ENCODE measurements at regions not wholly inside any gene's neighbourhood (a gene's known extent, or its start where the extent isn't known, plus 50 kb on each side); places are given as distances from the start of the nearest gene placed in this dataset.

DNA sequence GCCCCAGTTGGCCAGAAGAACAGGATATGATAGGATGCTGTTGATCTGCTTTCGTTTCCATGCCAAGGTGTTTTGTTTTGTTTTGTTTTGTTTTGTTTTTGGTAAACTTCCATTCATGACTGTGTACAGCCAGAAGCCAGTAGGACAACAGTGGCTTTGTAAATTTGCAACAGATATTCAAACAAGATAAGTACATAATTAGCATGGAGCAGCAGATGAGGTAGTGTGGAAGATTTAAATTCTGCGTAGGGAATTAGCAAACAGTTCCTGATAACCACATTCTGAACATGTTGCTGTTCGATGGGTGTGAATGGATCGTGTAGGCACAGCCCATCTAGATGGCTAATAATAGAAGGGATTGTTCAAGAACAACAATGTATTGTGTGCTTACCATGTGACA is 1080.1 kb upstream of the RBFOX1 start:
- no peak for DNase-seq

DNA sequence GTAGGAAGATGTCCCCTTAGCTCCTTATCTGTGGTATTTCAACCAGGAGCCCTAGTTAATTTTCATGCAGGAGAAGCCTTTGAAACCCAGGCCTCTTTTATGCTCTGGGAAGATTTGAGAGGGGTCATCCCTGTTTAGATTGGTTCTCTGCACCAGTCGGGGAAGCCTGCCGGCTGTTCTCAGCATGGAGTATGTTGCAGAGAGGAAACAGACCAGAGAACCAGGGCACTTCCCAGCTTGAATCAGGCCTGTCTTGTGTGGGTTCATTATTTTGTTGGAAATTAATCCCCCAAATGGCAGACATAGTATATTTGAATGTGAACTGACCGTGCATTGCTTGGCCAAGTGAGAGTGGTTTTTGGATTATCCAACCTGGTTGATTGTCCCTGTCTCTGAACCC is 1082.1 kb upstream of the RBFOX1 start:
- DNase-seq = no peak

DNA sequence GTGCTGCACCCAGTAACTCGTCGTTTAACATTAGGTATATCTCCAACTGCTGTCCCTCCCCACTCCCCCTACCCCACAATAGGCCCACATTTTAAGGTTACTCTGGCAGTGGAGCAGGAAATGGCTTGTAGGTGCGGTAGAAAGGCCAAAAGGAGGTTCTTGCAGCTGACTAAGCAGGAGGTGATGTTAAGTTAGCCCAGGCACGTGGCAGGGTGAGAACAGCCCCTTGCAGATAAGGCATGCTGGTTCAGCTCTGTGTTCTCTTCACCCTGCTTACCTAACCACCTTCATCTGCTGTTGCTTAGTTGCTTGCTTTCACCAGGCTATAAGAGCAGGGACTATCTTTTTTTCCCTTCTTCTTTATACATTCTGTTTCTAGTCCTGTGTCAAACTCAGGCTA is 1082.8 kb upstream of the RBFOX1 start:
- DNase-seq = no peak

DNA sequence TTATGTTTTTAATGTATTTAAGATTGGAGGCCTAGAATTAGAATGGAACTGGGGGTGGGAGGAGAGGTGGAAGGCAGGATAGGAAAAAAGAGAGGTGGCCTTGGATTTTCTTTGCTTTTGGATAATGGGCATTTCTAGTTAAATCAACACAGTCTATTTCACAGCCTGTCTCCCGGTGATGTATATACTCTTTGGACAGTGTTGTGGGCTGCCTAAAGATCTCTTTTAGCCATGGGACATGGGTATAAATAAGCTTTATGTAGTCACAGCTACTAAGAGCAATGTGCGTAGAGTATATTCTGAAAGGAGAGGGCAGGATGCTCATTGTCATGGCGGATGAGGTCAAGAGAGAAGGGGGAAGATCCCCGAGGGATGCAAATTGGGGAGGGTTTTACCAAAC is 1084.4 kb upstream of the RBFOX1 start:
- DNase-seq = no peak

DNA sequence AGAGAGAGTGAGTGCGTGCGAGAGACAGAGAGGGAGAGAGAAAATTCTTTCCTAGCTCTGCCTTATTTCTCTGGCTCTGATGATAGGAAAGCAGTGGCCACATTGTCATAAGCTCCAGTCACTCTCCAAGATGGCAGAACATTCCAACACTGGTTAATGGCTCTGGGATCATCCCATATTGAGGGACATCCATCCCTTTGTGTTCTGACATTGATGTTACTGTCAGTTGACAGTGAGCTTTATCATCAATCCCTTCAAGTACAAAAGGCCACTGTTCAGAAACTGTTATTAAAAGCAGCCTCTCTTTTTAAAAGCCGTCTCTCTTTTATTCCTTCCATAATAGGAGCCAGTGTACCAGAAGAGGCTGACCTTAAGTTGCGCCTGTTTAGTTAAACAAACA is 1084.9 kb upstream of the RBFOX1 start:
- no peak for DNase-seq

DNA sequence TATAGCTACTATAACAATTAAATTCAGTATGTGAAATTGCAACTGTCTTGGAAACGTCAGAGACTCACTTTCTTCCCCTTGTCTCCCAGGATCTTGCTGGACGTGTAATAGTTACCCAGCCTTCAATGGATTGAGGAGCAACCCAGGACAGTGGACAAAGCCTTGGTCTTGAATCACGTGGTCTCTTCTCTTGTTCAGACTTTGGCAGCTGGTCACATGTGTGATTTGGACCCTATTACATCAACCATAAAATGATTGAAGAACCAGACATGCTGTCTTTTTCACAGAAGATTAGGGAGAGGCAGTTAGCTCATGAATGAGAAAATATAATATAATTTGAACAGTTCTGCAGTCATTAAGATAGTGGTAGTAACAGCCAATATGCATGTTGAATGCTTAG is 1085.5 kb upstream of the RBFOX1 start:
- DNase-seq = no peak

DNA sequence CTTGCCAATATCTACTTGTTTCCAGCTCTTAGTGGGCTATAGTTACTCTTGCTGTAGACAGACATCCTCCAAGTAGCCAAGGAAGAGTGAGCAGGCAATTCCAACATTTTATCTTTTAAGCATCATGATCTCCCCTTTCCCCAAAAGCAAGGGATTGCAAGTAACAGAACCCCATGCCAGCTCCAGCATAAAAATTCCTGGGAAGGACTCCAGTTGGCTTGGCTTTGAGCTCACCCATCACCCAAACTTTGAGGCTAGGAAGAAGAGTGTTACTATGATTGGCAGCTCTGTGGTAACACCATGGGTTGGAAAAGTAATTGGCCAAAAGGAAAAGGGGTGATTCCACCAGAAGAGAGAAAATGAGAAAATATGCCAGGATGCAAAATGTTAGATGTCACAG is 1086.4 kb upstream of the RBFOX1 start:
- DNase-seq = no peak

DNA sequence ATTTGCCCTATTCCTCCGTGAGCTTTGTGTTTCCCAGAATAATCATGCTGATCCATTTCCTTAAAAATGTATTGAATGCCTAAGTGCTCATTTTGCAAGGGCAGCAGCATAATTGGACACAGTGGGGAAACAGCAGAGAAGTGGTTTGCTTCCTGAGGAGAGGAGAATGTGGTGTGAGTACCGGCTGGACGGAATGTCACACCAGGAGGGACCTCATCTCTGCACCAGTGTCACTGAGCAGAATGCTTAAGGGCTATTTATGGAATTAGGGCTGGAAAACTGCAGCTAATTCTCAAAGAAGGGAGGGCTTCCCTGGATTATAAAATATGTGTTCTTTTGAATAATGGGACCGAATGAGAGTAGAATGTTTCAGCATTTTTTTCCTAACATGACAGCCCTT is 1100.6 kb upstream of the RBFOX1 start:
- no peak for DNase-seq

DNA sequence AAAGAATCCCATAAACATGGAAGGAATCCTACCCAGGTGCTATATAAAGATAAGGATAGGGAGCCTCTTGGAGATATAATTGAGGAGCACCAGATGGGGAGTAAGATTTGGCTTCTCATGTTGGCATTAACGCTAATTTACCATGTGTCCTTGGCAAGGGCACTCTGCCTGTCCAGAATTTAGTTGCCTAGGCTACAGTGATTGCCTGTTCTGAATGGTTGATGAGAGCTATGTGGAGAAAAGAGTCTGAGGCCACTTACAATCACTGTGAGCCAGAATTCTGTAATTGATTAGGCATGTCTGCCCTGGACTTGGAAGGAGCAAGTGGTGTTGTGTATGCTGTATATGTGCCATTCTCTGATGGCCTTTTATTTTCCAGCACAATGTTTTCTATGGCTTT is 1101.2 kb upstream of the RBFOX1 start:
- DNase-seq = no peak

DNA sequence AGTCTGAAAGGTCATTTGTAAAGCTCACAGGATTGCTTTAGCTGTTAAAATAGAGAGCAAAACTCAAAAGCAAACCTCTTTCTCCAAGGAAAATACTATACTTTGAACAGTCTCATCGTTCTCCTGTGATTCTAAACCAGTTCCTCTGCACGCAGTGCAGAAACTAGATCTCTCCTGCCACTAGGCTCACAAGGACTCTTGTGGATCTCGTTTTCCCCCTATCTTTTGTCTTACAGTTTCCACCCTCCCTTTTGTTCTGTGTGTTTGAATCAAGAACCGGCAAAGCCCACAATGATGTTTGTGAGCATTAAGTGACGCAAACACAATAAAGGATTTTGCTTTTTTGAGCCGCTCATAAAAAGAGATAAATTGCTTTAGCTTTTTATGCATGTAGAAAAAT is 1103.5 kb upstream of the RBFOX1 start:
- DNase-seq = no peak

DNA sequence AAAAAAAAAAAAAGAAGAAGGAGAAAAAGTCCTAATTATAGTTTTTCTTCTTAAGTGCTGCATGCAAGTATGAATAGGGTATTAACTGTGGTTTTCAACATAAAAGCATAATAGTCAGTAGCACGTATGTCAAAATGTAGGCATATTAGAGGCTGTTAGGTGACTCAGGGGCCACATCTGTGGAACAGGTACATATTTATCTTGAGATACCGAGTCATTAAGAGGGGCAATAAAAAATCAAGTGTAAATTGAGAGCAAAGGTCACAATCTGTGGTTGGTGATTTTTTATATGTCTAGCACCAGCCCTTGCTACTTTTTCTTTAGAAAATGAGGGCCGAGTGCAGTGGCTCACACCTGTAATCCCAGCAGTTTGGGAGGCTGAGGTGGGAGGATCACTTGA is 1113.8 kb upstream of the RBFOX1 start:
- DNase-seq = no peak

DNA sequence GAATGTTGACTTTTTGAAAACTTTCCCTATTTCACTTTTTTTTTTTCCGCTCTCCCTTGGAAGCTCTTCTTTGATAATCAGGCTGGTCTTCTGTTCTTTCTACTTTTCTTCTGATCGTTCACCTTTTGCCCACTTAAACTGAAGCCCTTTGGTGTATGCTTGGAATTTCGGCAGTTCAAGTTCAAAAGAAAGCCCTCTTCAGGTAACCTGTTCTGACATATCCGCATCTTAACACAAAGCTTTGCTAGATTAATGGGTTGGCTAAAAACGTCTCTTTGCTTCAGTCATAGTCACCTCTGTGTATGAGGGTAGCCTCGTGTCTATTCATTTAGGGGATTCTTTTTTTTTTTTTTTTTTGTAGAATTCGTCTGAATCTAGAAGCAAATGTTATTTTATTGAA is 1115.8 kb upstream of the RBFOX1 start:
- DNase-seq = no peak

DNA sequence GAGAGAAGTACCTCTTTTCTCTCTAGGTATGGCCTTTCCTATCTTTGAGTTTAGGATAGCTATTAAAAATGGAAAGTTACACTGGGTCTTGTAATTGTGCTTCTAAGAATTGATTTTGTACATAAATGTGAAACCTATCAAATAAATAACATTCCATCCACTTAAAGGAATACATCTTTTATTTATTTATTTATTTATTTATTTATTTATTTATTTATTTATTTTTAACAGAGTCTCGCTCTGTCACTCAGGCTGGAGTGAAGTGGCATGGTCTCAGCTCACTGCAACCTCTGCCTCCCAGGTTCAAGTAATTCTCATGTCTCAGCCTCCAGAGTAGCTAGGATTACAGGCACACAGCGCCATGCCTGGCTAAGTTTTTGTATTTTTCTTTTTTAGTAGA is 1114.0 kb upstream of the EEF2KMT start:
- DNase-seq = no peak

DNA sequence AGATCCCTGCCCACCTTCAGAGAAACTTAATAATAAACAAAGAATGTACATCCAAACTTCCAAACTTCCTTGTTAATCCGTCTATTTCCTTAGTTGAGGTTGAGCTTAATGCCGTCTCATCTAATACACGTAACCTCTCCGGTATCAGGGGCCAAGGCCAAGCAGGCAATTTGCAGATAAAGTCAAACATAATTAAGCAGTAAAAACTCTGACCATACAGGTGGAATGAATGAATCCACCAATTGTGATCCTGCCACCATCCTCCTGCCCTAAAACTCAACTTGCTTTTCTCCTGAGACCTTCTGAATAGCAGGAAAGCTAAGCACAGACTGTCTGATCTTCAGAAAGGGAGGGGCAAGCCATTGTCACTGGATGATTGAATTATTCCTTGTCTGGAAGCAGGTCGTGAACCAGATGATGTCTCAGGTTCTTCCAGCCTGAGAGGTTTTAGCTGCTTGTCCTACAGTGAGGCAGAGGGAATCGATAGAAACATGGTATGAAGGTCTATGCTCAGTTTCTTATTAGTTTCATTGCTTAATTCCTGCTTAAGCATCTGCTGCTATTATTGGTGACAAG is 1111.8 kb upstream of the EEF2KMT start:
- no peak for DNase-seq

DNA sequence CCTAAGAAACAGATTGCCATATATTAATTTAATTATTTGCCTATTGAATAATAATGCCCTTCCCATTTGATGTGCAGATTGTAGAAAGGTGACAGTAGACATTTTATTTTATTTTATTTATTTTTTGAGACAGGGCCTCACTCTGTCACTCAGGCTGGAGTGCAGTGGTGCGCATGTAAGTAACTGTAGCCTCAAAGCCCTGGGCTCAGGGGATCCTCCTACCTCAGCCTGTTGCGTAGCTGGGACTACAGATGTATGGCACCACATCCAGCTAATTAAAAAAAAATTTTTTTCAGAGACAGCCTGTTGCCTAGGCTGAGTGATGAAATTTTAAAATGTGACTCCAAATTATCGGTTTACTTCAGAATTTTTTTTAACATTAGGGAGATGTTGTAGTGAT is 1110.0 kb upstream of the EEF2KMT start:
- no peak for DNase-seq

DNA sequence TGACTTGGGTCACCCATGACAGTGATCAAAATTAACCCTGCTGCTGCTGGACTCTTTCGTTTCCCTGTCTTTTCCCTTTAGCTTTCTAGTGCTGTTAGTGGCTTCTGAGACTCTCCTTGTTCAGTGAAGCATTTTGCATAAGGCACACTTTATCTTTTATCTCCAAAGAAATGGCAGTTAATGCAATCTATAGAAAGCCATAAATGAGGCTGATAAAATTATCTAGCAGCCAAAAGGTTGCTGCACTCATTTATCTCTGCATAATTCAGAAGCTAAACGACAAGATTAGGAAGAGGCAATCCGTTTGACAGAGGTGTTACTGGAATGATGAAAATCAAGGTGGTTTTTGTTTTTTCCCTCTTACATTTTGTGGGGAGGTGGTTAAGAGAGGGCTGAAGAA is 1109.5 kb upstream of the EEF2KMT start:
- DNase-seq = no peak

DNA sequence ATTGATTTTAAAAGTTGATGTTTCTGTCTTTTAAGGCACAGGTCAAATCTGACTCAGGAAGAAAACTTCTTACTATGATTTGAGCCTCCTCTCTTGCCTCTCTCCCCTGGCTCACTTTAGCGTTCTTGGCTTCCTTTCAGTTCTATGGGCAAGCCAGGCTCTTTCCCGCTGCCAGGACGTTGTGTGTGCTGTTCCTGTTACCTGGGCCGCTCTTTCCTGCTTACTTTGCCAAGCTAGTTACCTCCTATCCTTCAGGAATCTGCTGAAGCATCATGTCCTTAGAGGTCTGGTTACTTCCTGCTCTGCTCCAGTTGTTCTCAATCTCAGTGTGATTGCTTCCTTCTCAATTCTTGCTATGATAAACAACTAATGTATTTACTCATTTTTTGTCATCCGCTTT is 1108.5 kb upstream of the EEF2KMT start:
- DNase-seq = no peak

DNA sequence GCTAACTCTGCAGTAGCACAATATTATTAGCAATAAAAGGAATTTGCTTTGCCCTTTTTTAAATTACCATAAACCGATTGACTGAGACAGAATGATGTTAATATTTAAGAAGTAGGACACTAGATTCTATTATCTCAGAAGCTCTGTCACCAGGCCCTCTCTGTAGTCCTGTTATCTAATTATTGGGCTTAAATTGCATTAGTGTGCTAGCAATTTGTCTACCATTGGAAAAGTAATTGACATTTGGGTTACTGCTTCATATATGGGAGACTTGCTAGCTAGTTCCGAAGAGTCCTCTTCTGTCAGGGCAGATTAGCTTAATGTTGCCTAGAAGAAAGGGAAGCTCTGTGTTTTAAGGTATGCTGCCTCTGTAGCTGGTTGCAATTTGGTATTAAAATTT is 1107.3 kb upstream of the EEF2KMT start:
- no peak for DNase-seq

DNA sequence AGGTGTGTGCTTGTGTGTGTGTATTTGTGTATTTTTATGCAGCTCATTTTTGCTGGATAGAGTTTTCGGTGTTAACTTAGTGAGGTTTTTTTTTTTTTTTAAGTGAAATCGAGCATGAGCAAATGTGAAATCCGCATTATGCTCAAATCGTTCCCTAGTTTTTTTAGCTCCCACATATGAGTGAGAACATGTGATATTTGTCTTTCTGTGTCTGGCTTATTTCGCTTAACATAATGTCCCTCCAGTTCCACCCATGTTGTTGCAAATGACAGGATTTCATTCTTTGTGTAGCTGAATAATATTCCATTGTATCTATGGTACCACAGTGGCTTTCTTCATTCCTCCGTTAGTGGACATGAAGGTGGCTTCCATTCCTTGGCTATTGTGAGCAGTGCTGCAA is 1103.3 kb upstream of the EEF2KMT start:
- no peak for DNase-seq

DNA sequence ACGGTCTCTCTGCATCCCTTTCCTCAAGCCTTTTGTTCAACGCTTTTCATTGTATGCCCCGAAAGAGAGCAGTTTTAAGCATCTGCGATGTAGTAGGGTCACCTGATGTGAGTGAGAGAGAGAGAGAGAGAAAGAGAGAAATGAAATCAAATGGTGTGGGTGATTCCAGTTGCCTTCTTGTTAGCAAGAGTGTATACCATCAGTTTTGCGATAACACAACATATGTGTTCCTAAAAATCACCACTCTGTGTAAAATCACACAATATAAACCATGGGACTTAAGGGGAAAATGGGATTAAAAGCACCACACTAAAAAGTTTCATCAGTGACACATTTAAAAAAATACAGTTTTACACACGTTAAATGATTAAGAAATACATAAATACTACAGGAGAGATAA is 1102.7 kb upstream of the EEF2KMT start:
- DNase-seq = no peak

DNA sequence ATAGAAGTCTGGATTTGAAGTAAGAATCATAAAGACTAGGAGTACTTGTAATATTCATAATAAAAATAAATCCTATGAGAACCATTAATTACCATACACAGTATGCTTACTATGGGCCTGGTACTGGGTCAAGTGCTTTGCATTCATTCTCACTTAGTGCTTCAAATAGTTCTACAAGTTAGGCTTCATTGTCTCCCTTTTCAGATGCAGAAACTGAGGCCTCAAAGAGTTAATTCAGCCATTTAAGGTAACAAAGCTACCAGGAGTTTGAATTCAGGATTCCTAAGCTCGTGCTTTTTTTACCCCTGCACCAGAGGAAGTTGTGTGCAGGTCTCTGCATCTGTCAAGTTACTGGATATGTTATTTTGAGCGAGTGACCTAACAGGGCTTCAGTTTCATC is 1098.4 kb upstream of the EEF2KMT start:
- DNase-seq = no peak

DNA sequence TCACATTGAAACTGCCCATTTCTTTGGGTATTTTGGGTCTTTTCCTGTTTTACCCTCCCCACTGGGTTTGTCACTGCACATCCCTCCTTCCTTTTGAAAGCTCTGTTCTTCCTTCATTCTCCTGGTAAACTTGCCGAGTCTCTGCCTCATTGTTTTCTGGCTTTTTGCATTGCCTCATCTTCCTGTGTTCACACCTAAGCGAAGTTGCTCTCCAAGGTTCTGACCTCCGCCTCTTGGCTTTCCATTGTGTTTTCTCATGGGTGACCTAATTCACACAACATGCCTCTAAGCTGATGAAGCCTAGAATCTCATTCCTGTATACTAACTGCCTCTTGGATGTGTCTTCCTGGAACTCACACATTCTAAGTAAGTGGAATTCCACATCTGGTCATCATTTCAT is 1096.1 kb upstream of the EEF2KMT start:
- no peak for DNase-seq

DNA sequence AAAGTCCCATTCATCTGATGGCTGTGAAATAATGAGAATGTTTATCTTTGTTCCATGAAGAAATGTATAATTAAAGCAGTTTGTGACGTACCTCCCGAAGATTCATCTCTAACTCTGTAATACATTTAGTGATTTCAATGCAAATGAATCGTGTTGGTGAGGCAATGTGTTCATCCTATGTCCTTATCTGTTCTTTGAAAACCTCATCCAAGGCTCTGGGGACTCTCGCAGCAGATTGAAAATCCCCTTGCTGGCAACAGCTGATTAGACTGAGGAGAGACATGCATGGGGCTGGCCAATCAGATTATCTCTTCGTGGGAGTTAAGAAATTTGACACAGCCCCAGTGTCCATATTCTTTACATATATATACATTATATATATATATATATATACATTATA is 1095.4 kb upstream of the EEF2KMT start:
- no peak for DNase-seq

DNA sequence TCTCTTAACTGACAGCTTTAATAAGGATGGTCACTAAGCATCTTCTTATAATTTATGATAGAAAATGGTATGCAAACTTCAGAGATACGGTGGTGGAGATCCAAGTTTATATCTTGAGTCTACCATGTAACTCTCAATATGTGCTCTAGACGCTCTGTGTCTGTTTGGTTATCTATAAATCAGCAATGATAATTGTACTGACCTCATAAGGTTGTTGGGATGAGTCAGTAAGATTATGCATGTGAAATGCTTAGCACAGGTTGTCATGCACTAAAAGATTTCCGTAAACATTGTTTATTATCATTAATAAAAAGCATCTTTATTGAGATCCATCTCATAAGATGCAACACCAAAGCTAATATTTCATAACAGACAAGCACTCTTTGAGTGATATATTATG is 1094.9 kb upstream of the EEF2KMT start:
- DNase-seq = no peak

DNA sequence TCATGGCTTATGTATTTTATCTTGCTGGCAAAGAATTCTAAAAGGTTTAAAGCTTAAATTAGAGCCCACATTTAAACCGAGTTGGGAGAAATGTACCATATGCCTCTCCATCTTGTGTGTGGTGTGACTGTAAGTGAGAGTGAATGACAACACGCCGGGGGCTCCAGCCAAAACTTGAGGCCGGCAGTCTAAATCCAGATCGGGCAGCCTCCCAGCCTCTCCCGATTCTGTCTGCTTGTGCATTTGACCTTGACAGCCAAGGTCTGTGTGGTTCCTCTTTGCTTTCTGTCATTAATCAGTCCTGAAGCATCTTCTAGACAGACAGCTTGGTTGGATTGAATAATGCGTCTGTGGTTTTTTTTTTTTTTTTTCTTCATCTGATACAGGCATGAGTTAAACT is 1093.2 kb upstream of the EEF2KMT start:
- no peak for DNase-seq

DNA sequence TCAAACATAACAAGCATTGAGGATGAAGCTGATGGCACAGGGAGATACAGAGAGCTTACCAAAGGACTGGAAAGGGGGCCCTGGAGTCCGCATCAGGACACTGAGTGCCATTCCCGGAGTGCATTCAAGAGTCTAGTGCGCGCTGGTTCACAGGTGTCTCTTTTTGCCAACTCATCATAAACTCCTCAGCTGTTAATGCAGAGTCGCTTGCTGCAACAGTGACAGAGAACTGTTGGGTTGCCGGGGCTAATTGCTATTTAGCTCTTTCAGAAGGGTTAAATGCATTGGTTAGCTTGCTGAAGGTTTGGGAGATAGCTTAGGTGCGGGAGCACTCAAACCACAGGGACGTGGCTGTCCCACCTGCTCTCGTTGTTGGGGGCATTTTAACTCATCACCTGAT is 1091.6 kb upstream of the EEF2KMT start:
- no peak for DNase-seq

All from CD4-positive, alpha-beta T cell treated with Interleukin-21 for 1 hour (primary cell).